ENCODE measurements at regions not wholly inside any gene's neighbourhood (a gene's known extent, or its start where the extent isn't known, plus 50 kb on each side); places are given as distances from the start of the nearest gene placed in this dataset.

- no peaks in the 10 kb centered on the region for H3K4me1 ChIP-seq (ENCODE audit: insufficient read depth, low read length, poor library complexity, severe bottlenecking)
- intact Hi-C loops (cut with micrococcal nuclease; ENCODE audit: unreplicated experiment): no loop called here
- no peaks in the 10 kb centered on the region for H3K36me3 ChIP-seq (ENCODE audit: insufficient read depth, low read length, poor library complexity, severe bottlenecking)
- DNase-seq (ENCODE audit: low spot score): no peak
- H3K4me3 ChIP-seq (ENCODE audit: low read depth, low read length, poor library complexity, severe bottlenecking): no peak overlapping the region
- POLR2A ChIA-PET (ENCODE audit: low non-redundant PET): no interaction called here
- no peaks in the 10 kb centered on the region for H3K9me3 ChIP-seq (ENCODE audit: low read depth, low read length, poor library complexity, severe bottlenecking)
- H3K27me3 ChIP-seq (replicated peaks; ENCODE audit: insufficient read depth, low read depth, low read length, poor library complexity): no peaks in the 10 kb centered on the region
- no TSS peak for BruUV-seq (replicated peaks)
- TF ChIP-seq EZH2 (IDR thresholded peaks at IDR 0.05; ENCODE audit: borderline replicate concordance, low read depth, low read length, poor library complexity, severe bottlenecking): no peak
- TF ChIP-seq CTCF (conservative IDR thresholded peaks at IDR 0.05; ENCODE audit: low read depth, low read length): no peak
- CTCF ChIA-PET: no interaction called here
- H3K27ac ChIP-seq (ENCODE audit: low read depth, low read length, poor library complexity, severe bottlenecking): no peak overlapping the region
Measured at GRCh38 chr3:194782698-194783404, 97.2 kb downstream of the FAM43A start.

GRCh38 chr3:194784361-194784760, 98.7 kb downstream of the FAM43A start:
- Histone ChIP-seq H3K4me1 (ENCODE audit: insufficient read depth, low read length, poor library complexity, severe bottlenecking) (no peaks in the 10 kb centered on the region), H3K36me3 (ENCODE audit: insufficient read depth, low read length, poor library complexity, severe bottlenecking) (no peaks in the 10 kb centered on the region), H3K27me3 (replicated peaks; ENCODE audit: insufficient read depth, low read depth, low read length, poor library complexity) (no peaks in the 10 kb centered on the region), H3K4me3 (ENCODE audit: low read depth, low read length, poor library complexity, severe bottlenecking) (no peak overlapping the region), H3K9me3 (ENCODE audit: low read depth, low read length, poor library complexity, severe bottlenecking) (no peaks in the 10 kb centered on the region), H3K27ac (ENCODE audit: low read depth, low read length, poor library complexity, severe bottlenecking) (no peak overlapping the region)
- POLR2A ChIA-PET (ENCODE audit: low non-redundant PET): no interaction called here
- no TSS peak for BruUV-seq (replicated peaks)
- TF ChIP-seq CTCF (conservative IDR thresholded peaks at IDR 0.05; ENCODE audit: low read depth, low read length): no peak
- no peak for TF ChIP-seq EZH2 (IDR thresholded peaks at IDR 0.05; ENCODE audit: borderline replicate concordance, low read depth, low read length, poor library complexity, severe bottlenecking)
- no peak for DNase-seq (ENCODE audit: low spot score)
- CTCF ChIA-PET: no interaction called here
- intact Hi-C loops (cut with micrococcal nuclease; ENCODE audit: unreplicated experiment): no loop called here

- H3K4me3 ChIP-seq (ENCODE audit: low read depth, low read length, poor library complexity, severe bottlenecking): no peak overlapping the region
- intact Hi-C loops (cut with micrococcal nuclease; ENCODE audit: unreplicated experiment): no loop called here
- no TSS peak for BruUV-seq (replicated peaks)
- H3K27ac ChIP-seq (ENCODE audit: low read depth, low read length, poor library complexity, severe bottlenecking): no peak overlapping the region
- no peaks in the 10 kb centered on the region for H3K27me3 ChIP-seq (replicated peaks; ENCODE audit: insufficient read depth, low read depth, low read length, poor library complexity)
- no peaks in the 10 kb centered on the region for H3K4me1 ChIP-seq (ENCODE audit: insufficient read depth, low read length, poor library complexity, severe bottlenecking)
- H3K9me3 ChIP-seq (ENCODE audit: low read depth, low read length, poor library complexity, severe bottlenecking): no peaks in the 10 kb centered on the region
- CTCF ChIA-PET: no interaction called here
- no peak for DNase-seq (ENCODE audit: low spot score)
- H3K36me3 ChIP-seq (ENCODE audit: insufficient read depth, low read length, poor library complexity, severe bottlenecking): no peaks in the 10 kb centered on the region
- POLR2A ChIA-PET (ENCODE audit: low non-redundant PET): interaction anchor here (0.5 kb wide), 1 partner anchor 16 kb away, joined by 3 read pairs; no protein-coding TSS in a partner anchor
- TF ChIP-seq EZH2 (IDR thresholded peaks at IDR 0.05; ENCODE audit: borderline replicate concordance, low read depth, low read length, poor library complexity, severe bottlenecking) (no peak), CTCF (conservative IDR thresholded peaks at IDR 0.05; ENCODE audit: low read depth, low read length) (no peak)
Measured at GRCh38 chr3:194785315-194785714, 99.6 kb downstream of the FAM43A start.
